ENCODE measurements at regions not wholly inside any gene's neighbourhood (a gene's known extent, or its start where the extent isn't known, plus 50 kb on each side); places are given as distances from the start of the nearest gene placed in this dataset.

DNA sequence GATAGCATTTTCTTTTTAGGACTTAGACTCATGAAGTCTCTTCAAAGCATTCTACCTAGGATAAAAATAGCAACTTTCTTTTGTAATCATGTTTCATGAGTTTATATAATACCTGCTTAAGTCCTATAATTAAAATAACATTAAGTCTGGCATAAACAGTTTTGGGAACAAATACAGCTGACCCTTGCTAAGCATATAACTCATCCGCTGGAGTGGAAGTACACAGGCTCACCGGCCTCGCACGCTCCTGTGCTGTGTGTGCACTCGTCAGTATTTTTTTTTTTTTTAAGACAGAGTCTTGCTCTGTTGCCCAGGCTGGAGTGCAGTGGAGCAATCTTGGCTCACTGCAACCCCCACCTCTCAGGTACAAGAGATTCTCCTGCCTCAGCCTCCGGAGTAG is 221.8 kb downstream of the ADAMTS15 start:
- TF ChIP-seq, protein P1, sequence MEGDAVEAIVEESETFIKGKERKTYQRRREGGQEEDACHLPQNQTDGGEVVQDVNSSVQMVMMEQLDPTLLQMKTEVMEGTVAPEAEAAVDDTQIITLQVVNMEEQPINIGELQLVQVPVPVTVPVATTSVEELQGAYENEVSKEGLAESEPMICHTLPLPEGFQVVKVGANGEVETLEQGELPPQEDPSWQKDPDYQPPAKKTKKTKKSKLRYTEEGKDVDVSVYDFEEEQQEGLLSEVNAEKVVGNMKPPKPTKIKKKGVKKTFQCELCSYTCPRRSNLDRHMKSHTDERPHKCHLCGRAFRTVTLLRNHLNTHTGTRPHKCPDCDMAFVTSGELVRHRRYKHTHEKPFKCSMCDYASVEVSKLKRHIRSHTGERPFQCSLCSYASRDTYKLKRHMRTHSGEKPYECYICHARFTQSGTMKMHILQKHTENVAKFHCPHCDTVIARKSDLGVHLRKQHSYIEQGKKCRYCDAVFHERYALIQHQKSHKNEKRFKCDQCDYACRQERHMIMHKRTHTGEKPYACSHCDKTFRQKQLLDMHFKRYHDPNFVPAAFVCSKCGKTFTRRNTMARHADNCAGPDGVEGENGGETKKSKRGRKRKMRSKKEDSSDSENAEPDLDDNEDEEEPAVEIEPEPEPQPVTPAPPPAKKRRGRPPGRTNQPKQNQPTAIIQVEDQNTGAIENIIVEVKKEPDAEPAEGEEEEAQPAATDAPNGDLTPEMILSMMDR (IDR thresholded peaks at IDR 0.05; ENCODE audit: low read depth, low read length): no peak
- no peaks in the 10 kb centered on the region for H3K36me3 ChIP-seq

DNA sequence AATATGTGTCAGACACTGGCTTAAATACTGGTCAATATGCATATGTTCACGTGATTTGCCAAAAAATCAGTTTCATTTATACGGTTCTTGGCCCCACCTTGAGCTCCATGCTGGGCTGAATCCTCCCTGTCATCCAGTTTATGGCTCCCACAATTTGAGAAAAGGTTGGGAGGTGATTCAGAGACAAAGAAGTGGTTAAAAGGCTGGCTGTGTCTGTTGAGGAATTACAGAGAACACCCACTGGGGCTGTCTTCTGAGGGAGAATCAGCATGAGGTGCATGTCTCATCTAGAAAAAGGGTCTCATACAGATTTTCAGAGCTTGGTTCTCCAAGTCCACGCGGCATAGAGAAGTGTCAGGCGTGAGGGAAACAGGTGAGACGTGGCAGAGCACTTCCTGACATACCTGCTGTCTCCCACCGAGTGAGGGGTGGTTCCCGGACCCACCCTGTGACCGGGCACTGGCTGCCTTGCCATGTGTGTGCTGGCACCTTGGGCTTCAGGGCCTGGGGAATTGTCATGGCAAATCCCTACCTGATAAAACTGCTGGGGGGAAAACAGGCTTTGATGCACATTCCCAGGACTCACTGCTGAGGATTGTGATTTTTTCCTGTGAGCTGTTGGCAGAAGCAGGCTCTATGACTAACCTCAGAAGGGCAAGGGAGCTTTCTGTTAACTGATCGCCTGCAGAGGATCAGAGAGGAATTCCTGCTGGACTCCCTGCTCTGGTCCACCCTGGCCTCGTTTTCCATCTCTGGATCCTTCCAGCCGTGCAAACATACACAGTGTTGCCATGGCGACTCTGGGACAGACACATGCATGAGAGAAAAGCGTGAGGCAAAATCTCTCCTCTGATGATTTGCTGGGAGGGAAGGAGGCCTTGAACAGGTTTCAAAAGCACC is 223.6 kb downstream of the ADAMTS15 start:
- H3K27me3 ChIP-seq (ENCODE audit: insufficient read depth, low read depth, severe bottlenecking): no peaks in the 10 kb centered on the region
- H3K9me3 ChIP-seq (ENCODE audit: severe bottlenecking): no peaks in the 10 kb centered on the region
- H3K36me3 ChIP-seq: no peaks in the 10 kb centered on the region
- TF ChIP-seq, protein P1 (IDR thresholded peaks at IDR 0.05; ENCODE audit: low read depth, low read length): no peak
- H3K27ac ChIP-seq: no peak overlapping the region
- no peak overlapping the region for H3K4me3 ChIP-seq (ENCODE audit: low read depth, low read length)
- DNase-seq: no peak

More for the DNA sequence above, 221.8 kb downstream of the ADAMTS15 start:
- Histone ChIP-seq H3K4me3 (ENCODE audit: low read depth, low read length) (no peak overlapping the region), H3K27ac (no peak overlapping the region), H3K9me3 (ENCODE audit: severe bottlenecking) (no peaks in the 10 kb centered on the region), H3K27me3 (ENCODE audit: insufficient read depth, low read depth, severe bottlenecking) (no peaks in the 10 kb centered on the region)
- no peak for DNase-seq

DNA sequence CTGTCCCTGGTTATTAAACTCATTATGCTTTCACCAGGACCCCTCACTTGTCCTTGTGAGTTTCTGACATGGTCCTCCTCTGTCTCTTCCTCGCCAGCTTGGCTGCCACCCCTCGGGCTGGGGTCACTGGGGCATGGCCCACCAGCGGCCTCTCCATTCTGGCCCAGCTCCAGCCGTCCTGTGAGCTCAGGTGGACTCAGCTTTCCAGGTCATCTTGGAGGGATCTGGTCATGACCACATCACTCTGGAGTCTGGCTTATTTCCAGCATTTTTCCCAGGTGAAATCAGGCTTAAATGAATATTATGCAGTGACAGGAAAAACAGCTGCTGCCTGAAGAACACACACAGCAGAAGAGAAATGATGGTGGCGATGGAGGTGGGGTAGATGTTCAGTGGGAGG is 224.5 kb downstream of the ADAMTS15 start:
- DNase-seq: no peak
- H3K4me3 ChIP-seq (ENCODE audit: low read depth, low read length): no peak overlapping the region
- H3K36me3 ChIP-seq: no peaks in the 10 kb centered on the region
- TF ChIP-seq, protein P1 (IDR thresholded peaks at IDR 0.05; ENCODE audit: low read depth, low read length): no peak
- H3K27me3 ChIP-seq (ENCODE audit: insufficient read depth, low read depth, severe bottlenecking): no peaks in the 10 kb centered on the region
- H3K27ac ChIP-seq: no peak overlapping the region
- H3K9me3 ChIP-seq (ENCODE audit: severe bottlenecking): no peaks in the 10 kb centered on the region

DNA sequence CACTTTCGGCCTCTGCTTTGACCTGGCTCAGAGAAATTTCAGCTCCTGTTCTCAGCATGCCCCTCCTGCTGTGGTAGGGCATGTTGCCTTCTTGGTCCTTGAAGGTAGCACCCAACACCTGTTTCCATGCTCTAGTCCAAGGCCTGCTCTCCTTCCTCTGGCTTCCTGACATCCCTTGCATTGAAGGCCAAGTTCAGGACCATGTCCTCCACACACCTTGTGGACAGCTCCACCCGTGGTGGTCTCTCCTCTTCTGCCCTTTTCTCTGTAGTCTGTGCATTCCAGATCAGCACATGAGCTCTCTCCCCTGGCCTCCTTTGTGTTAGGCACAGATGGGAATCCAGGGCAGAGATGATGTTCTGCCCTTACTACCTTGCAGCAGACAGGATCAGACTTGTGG is 225.3 kb downstream of the ADAMTS15 start:
- no peak overlapping the region for H3K27ac ChIP-seq
- no peaks in the 10 kb centered on the region for H3K9me3 ChIP-seq (ENCODE audit: severe bottlenecking)
- H3K36me3 ChIP-seq: no peaks in the 10 kb centered on the region
- TF ChIP-seq, protein P1 (IDR thresholded peaks at IDR 0.05; ENCODE audit: low read depth, low read length): no peak
- no peak overlapping the region for H3K4me3 ChIP-seq (ENCODE audit: low read depth, low read length)
- DNase-seq: no peak
- no peaks in the 10 kb centered on the region for H3K27me3 ChIP-seq (ENCODE audit: insufficient read depth, low read depth, severe bottlenecking)

DNA sequence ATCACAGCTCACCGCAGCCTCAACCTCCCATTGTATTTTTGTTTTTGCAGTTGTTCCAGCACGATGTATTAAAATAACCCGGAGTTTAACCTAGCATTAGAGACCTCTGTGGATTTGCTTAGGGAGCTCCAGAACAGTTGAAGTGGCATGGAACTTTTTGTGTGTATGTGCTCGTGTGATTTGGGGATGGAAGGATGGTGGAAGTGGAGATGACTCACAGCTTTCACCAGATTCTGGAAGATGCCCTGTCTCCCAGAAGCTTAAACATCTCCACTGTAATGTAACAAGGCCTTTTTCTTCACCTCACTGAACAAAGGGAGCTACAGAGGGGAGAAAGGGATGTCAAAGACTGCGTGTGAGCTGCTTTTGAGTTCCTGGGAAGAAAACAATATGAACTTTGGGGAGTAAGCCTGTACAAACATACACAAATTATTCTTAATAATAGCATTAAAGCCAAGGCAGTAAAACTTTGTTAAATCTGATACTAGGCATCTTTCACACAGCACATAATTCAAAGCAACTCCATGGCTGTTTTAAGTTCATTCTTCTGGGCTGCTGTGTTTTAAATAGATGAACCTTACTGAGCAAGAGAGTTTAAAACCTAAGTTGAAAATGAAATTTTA is 226.4 kb downstream of the ADAMTS15 start:
- Histone ChIP-seq H3K4me3 (ENCODE audit: low read depth, low read length) (no peak overlapping the region), H3K9me3 (ENCODE audit: severe bottlenecking) (no peaks in the 10 kb centered on the region), H3K27ac (no peak overlapping the region), H3K27me3 (ENCODE audit: insufficient read depth, low read depth, severe bottlenecking) (no peaks in the 10 kb centered on the region), H3K36me3 (no peaks in the 10 kb centered on the region)
- TF ChIP-seq, protein P1 (IDR thresholded peaks at IDR 0.05; ENCODE audit: low read depth, low read length): no peak
- DNase-seq: no peak

All from WERI-Rb-1 (cell line).